ENCODE measurements at regions not wholly inside any gene's neighbourhood (a gene's known extent, or its start where the extent isn't known, plus 50 kb on each side); places are given as distances from the start of the nearest gene placed in this dataset.

- 41% methylated on average over 10 of the region's 16 CpGs for WGBS (ENCODE audit: insufficient coverage)
- Mint-ChIP-seq H3K9me3 (ENCODE audit: insufficient read depth) (peaks cover 10% of the 10 kb centered on the region), H3K27me3 (peaks cover 55% of the 10 kb centered on the region), H3K27ac (no peak overlapping the region), H3K4me1 (peaks cover 7% of the 10 kb centered on the region), H3K4me3 (no peak overlapping the region)
- ChIA-PET CTCF (no interaction called here), POLR2A (no interaction called here)
- no peak overlapping the region for H3K4me2 ChIP-seq (replicated peaks; ENCODE audit: low read depth, low read length, poor library complexity, severe bottlenecking)
- ATAC-seq (ENCODE audit: low read depth) (no peak), DNase-seq (no peak)
- H3K9ac ChIP-seq (ENCODE audit: low read length): no peak overlapping the region
- no peaks in the 10 kb centered on the region for H3K79me2 ChIP-seq (ENCODE audit: control insufficient read depth, insufficient read depth, low read length)
- H3K4me3 ChIP-seq (ENCODE audit: control extremely low read depth in 1 of 5, extremely low read depth in 1 of 5, insufficient read depth in 1 of 5, low read depth in 2 of 5, low read length in 4 of 5): no peak overlapping the region
- peaks cover 0 to 9% of the 10 kb centered on the region in 2 donors for H3K4me1 ChIP-seq (ENCODE audit: control insufficient read depth in 2 of 2, insufficient read depth in 2 of 2, low read length in 2 of 2)
- H3K27ac ChIP-seq (ENCODE audit: low read length in 2 of 2): no peak overlapping the region
- H4K20me1 ChIP-seq (ENCODE audit: control insufficient read depth, insufficient read depth, low read length, poor library complexity, severe bottlenecking): no peaks in the 10 kb centered on the region
- H3K9me3 ChIP-seq (ENCODE audit: control extremely low read depth in 1 of 3, control insufficient read depth in 2 of 3, insufficient read depth in 1 of 3, low read length in 2 of 3): peaks cover 3 to 33% (median 23%) of the 10 kb centered on the region in 3 donors
- TF ChIP-seq EZH2 (IDR thresholded peaks at IDR 0.05; ENCODE audit: borderline replicate concordance, insufficient read depth, low read depth, low read length, poor library complexity, severe bottlenecking): no peak
- intact Hi-C loops (cut with micrococcal nuclease): no loop called here
- H2AFZ ChIP-seq (ENCODE audit: insufficient read depth, low read depth, low read length, poor library complexity, severe bottlenecking): no peak overlapping the region
- H3K27me3 ChIP-seq (replicated peaks in 1 of 4; ENCODE audit: control extremely low read depth in 1 of 4, control insufficient read depth in 3 of 4, insufficient read depth in 4 of 4, low read length in 3 of 4): peaks cover 0 to 28% (median 24%) of the 10 kb centered on the region in 4 experiments
- no peaks in the 10 kb centered on the region for H3K36me3 ChIP-seq (replicated peaks in 1 of 2; ENCODE audit: control extremely low read depth in 1 of 2, control insufficient read depth in 1 of 2, extremely low read depth in 1 of 2, insufficient read depth in 2 of 2, low read length in 1 of 2)
These were observed 184.9 kb downstream of the GPX5 start for GRCh38 chr6:28710466-28711191.

- no peak overlapping the region for H3K4me2 ChIP-seq (replicated peaks; ENCODE audit: low read depth, low read length, poor library complexity, severe bottlenecking)
- POLR2A ChIA-PET: no interaction called here
- no CpG with 5 or more reads among the region's 4 CpGs for WGBS (ENCODE audit: insufficient coverage)
- no peak overlapping the region for H3K27ac ChIP-seq (ENCODE audit: low read length in 2 of 2)
- ATAC-seq (ENCODE audit: low read depth): no peak
- no peak for TF ChIP-seq EZH2 (IDR thresholded peaks at IDR 0.05; ENCODE audit: borderline replicate concordance, insufficient read depth, low read depth, low read length, poor library complexity, severe bottlenecking)
- TF ChIP-seq, protein P1, sequence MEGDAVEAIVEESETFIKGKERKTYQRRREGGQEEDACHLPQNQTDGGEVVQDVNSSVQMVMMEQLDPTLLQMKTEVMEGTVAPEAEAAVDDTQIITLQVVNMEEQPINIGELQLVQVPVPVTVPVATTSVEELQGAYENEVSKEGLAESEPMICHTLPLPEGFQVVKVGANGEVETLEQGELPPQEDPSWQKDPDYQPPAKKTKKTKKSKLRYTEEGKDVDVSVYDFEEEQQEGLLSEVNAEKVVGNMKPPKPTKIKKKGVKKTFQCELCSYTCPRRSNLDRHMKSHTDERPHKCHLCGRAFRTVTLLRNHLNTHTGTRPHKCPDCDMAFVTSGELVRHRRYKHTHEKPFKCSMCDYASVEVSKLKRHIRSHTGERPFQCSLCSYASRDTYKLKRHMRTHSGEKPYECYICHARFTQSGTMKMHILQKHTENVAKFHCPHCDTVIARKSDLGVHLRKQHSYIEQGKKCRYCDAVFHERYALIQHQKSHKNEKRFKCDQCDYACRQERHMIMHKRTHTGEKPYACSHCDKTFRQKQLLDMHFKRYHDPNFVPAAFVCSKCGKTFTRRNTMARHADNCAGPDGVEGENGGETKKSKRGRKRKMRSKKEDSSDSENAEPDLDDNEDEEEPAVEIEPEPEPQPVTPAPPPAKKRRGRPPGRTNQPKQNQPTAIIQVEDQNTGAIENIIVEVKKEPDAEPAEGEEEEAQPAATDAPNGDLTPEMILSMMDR (IDR thresholded peaks at IDR 0.05): no peak
- H3K9ac ChIP-seq (ENCODE audit: low read length): no peak overlapping the region
- no peaks in the 10 kb centered on the region for H3K36me3 ChIP-seq (replicated peaks in 1 of 2; ENCODE audit: control extremely low read depth in 1 of 2, control insufficient read depth in 1 of 2, extremely low read depth in 1 of 2, insufficient read depth in 2 of 2, low read length in 1 of 2)
- H4K20me1 ChIP-seq (ENCODE audit: control insufficient read depth, insufficient read depth, low read length, poor library complexity, severe bottlenecking): no peaks in the 10 kb centered on the region
- H3K79me2 ChIP-seq (ENCODE audit: control insufficient read depth, insufficient read depth, low read length): no peaks in the 10 kb centered on the region
- Mint-ChIP-seq H3K27ac (no peak overlapping the region), H3K4me1 (peaks cover 7% of the 10 kb centered on the region), H3K9me3 (ENCODE audit: insufficient read depth) (peaks cover 10% of the 10 kb centered on the region), H3K27me3 (peaks cover 50% of the 10 kb centered on the region), H3K4me3 (no peak overlapping the region)
- CTCF ChIA-PET: no interaction called here
- H2AFZ ChIP-seq (ENCODE audit: insufficient read depth, low read depth, low read length, poor library complexity, severe bottlenecking): no peak overlapping the region
- intact Hi-C loops (cut with micrococcal nuclease): no loop called here
- H3K4me1 ChIP-seq (ENCODE audit: control insufficient read depth in 2 of 2, insufficient read depth in 2 of 2, low read length in 2 of 2): peaks cover 0 to 9% of the 10 kb centered on the region in 2 donors
- no peak for DNase-seq
- peaks cover 3 to 28% (median 23%) of the 10 kb centered on the region in 3 donors for H3K9me3 ChIP-seq (ENCODE audit: control extremely low read depth in 1 of 3, control insufficient read depth in 2 of 3, insufficient read depth in 1 of 3, low read length in 2 of 3)
- H3K4me3 ChIP-seq (ENCODE audit: control extremely low read depth in 1 of 5, extremely low read depth in 1 of 5, insufficient read depth in 1 of 5, low read depth in 2 of 5, low read length in 4 of 5): no peak overlapping the region
- H3K27me3 ChIP-seq (replicated peaks in 1 of 4; ENCODE audit: control extremely low read depth in 1 of 4, control insufficient read depth in 3 of 4, insufficient read depth in 4 of 4, low read length in 3 of 4): peaks cover 0 to 28% (median 24%) of the 10 kb centered on the region in 4 experiments
These were observed 185.6 kb downstream of the GPX5 start for GRCh38 chr6:28711325-28711724.

Data from B cell (primary cell).